PFSK-1 (cell line): ENCODE measurements at regions not wholly inside any gene's neighbourhood (a gene's known extent, or its start where the extent isn't known, plus 50 kb on each side); places are given as distances from the start of the nearest gene placed in this dataset.

Experiments
- POLR2AphosphoS5 ChIP-seq: IDR thresholded peaks from 2 replicates; pipeline ENCODE4 v1.6.1; 2012; ENCODE audit warnings: low read depth, mild to moderate bottlenecking, control low read depth, low read length, moderate library complexity
- SIN3A ChIP-seq: IDR thresholded peaks from 2 replicates; pipeline ENCODE4 v1.6.1; 2012; ENCODE audit warnings: mild to moderate bottlenecking, low read length, moderate library complexity, borderline replicate concordance; ENCODE audit not compliant: insufficient read depth
- TAF1 ChIP-seq: IDR thresholded peaks from 2 replicates; pipeline ENCODE4 v1.6.1; 2012; ENCODE audit warnings: low read length, control low read depth, borderline replicate concordance; ENCODE audit not compliant: insufficient read depth
- TF ChIP-seq, protein P1 (sequence below), 2 experiments: IDR thresholded peaks; 2 replicates each; pipeline versions ENCODE4 v1.6.1 to v1.8.0; 2011 to 2012; ENCODE audit warnings: low read depth in 2 of 2, low read length in 2 of 2, control low read depth in 1 of 2, inconsistent platforms in 1 of 2, mild to moderate bottlenecking in 1 of 2, moderate library complexity in 1 of 2; ENCODE audit not compliant: insufficient read depth in 1 of 2

DNA sequence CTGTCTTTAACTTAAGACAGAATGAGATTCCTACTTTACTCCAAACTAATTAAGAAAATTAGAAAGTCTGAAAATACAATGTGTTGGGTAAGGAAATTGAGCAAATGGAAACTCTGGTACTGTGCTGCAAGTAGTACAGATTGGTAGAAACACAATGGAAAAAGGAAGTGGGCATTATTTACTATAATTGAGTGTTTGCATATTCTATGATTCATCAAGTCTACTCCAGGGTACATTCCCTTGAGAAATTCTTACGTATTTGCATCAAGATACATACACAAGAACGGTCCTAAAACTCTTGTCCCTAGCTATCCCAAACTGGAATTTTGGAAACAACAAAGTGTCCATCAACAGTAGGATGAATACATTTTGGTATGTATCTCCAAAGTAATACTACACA lies 123.5 kb upstream of the TARS1 start:
- TF ChIP-seq POLR2AphosphoS5 (no peak), TAF1 (no peak), SIN3A (no peak)
- TF ChIP-seq, protein P1, sequence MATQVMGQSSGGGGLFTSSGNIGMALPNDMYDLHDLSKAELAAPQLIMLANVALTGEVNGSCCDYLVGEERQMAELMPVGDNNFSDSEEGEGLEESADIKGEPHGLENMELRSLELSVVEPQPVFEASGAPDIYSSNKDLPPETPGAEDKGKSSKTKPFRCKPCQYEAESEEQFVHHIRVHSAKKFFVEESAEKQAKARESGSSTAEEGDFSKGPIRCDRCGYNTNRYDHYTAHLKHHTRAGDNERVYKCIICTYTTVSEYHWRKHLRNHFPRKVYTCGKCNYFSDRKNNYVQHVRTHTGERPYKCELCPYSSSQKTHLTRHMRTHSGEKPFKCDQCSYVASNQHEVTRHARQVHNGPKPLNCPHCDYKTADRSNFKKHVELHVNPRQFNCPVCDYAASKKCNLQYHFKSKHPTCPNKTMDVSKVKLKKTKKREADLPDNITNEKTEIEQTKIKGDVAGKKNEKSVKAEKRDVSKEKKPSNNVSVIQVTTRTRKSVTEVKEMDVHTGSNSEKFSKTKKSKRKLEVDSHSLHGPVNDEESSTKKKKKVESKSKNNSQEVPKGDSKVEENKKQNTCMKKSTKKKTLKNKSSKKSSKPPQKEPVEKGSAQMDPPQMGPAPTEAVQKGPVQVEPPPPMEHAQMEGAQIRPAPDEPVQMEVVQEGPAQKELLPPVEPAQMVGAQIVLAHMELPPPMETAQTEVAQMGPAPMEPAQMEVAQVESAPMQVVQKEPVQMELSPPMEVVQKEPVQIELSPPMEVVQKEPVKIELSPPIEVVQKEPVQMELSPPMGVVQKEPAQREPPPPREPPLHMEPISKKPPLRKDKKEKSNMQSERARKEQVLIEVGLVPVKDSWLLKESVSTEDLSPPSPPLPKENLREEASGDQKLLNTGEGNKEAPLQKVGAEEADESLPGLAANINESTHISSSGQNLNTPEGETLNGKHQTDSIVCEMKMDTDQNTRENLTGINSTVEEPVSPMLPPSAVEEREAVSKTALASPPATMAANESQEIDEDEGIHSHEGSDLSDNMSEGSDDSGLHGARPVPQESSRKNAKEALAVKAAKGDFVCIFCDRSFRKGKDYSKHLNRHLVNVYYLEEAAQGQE (IDR thresholded peaks at IDR 0.05; ENCODE audit: insufficient read depth in 1 of 2, low read depth in 2 of 2, low read length in 2 of 2), result no peak
